AG08396 (cell line): ENCODE measurements at regions not wholly inside any gene's neighbourhood (a gene's known extent, or its start where the extent isn't known, plus 50 kb on each side); places are given as distances from the start of the nearest gene placed in this dataset.
A peak's percentile ranks its signal among the peaks of the same experiment; 100 is the strongest.
"Not testable (repeated sequence)": the region's sequence is repeated elsewhere in the genome, so short reads cannot be mapped to it uniquely, and the experiment has no call there.

Experiments used
- DNase-seq: peaks from one replicate; pipeline ENCODE4 v3.0.0; 2012; ENCODE audit warnings: low spot score, mixed read lengths

DNA sequence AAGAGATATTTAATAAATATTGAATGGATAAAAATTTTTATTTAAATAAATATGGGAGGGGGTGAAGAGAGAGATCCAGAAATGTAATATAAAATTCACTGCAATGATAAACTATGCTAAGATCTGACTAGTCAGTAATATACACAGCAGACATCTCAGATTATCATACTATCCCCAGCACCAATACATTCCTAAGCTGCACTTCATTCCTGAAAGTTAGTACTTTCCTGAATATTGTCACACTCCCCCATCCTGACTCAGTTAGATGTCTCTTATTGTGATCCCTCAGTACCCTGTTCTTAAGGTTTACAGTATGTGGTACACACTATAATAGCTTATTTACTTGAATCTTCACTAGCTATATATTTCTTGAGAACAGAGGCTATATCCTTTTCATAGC is 88.3 kb upstream of the KCNQ5 start:
- no peak for DNase-seq

DNA sequence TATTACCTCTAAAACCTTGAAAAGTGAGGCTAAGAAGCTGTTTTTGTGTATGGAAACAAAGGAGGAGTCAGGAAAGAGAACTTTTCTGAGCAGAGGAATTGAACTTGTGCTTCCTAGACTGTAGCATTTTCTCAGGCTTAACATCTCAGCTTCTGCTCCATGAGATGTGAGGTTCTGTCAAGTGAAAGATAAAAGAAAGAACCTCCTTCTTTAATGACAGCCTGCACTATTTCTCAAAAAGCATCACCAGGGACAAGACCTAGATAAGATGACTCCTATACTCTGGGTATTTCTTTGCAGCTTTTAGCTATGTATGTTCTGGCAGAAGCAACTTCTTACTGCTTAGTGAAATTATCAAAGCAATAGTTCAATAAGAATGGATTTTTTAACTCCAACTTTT is 87.6 kb upstream of the KCNQ5 start:
- no peak for DNase-seq

DNA sequence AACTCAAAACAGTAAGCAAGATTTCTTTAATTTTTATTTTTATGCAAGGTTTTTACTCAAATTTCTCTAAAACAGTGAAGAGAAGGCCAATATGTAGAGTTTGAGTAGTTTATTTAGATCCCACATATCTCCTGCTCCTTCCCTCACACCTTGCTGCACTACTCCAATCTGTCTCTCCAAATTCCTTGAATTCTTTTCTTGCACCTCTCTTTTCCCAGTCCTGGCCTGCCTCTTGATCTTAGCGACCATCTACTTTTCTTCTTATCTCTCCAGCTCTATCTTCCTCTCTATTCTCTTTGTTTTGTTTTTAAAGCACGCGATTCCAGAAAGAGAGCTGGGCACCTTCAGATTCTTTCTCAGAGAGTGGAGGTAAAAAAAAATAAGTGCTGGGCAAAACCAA is 86.7 kb upstream of the KCNQ5 start:
- DNase-seq = no peak

DNA sequence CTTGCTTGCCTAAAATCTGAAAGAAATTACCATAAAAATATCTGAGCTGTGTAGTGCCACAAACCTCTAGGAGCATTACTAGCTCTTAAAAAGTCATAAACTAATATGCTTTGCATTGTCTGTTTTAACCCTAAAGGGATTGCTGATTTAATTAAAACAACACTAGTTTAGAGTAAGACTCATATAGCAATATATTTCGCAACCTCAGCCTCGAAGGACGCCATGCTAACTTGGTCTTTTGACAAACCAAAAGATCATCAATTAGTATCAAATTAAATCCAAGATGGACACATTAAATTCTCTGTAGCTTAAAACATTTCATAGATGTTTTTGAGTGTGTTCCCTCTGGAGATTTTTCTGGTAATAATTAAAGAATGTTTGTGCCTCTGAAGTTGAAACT is 74.8 kb upstream of the KCNQ5 start:
- DNase-seq = no peak

DNA sequence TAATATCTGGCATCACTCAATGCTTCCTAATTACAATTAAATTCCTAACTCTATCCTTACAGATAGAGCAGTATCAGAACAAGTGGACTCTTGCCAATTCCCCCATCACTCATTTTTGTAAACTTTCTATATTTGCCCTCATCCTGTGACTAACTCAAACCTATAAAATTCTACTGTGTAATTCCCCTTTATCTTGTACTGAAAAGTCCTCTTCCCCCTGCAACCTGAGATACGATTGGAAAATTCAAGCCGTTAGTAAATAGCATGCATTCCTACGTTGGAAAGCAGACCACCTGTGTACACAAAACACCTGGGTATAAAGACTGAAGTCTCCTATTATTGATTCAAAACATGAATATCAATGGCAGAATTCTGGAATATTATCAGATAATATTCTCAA is 70.4 kb upstream of the KCNQ5 start:
- no peak for DNase-seq

DNA sequence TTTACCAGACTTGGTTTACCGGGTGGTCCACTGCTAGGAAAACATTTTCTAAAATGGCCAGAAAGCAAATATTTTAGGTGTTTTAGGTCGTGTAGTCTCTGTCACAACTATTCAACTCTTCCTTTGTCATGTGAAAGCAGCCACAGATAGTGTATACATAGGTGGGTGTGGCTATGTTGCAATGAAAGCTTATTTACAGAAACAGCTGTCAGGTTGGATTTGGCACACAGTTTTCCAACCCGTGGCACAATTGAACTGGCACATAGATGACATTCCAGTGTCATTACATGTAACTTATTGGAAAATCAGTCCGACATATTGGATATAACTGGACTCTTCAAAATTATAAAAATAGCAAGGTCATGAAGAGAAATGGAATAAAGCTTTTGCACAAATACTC is 68.9 kb upstream of the KCNQ5 start:
- peak; percentile 10 for DNase-seq

DNA sequence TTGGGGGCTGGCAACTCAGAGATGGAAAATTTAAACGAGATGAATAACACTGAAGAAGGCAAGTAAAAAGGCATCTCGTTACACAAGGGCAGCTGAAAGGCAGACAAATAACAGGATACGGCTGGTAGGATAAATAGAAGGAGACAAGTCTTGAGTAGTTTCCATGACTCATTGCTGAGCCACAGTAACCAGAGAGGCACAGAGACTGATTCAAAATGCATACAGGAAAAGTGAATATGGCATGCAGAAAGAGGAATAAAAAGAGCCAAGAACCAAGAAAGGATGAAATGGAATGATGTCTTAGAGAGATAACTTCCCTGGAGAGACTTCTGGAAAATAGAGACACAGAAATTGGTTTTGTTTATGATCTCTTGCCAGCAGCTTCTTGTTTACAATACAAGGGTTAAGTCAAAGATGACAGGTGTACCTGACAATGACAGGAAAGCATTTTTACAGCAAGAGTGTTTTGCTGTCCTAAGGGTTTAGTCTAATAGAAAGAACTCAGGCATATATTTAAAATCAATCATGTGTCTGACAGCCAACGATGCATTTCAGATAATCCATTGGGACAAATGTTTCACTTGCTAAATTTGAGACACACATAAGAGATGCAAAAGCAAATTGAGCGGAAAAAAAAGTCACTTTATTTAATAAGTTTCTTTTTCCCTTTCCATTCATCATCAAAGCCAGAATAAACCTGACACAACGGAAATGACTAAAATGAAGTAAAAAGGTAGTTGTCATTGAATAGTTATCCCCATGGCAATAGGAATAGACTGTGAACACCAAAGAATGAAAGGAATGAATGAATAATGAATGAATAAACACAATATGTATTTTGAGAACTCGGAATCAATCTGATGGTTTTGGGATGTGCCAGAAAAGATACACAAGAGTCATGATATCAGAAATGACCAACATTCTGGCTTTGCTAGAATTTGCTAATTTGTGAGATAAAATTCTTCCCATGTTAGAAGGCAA is 68.0 kb upstream of the KCNQ5 start:
- DNase-seq = peak; percentile 61

DNA sequence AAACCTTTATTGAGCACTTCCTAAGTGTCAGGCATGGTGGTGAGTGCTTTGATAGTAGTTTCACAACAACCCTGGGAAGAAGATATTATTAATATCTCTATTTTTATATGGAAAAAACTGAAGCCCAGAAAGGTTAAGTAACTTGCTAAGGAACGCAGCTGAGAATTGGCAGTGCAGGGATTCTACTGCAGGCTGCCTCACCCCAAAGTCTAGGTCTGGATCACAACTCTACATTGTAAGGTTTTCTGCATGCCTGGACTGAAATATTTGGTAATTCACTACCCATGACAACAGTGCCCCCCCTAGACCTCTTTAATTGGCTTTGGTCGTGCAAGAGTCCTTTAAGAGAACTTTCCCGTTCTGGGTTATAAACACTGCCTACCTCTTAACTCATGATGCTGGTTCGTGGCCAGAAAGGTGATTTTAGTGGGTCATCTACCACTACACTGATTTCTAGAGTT is 67.1 kb upstream of the KCNQ5 start:
- no peak for DNase-seq

DNA sequence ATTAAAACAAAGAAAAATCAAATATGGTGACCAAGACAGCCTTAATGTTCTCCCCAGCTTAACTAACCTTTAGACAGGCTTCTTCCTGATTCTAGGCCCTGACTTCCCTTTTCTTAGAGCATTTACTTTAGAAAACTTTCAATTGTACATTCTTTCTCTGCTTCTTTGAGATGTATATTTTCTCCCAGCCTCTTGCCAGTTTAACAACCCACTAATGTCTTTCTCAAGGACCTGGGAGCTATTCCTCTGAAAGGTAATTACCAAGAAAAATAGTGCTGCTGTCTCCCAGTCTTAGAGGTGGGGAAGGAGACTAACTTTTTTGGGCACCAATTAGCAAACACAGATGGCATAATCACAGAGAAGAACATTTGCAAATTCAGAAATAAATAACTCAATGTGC is 62.8 kb upstream of the KCNQ5 start:
- DNase-seq = no peak

DNA sequence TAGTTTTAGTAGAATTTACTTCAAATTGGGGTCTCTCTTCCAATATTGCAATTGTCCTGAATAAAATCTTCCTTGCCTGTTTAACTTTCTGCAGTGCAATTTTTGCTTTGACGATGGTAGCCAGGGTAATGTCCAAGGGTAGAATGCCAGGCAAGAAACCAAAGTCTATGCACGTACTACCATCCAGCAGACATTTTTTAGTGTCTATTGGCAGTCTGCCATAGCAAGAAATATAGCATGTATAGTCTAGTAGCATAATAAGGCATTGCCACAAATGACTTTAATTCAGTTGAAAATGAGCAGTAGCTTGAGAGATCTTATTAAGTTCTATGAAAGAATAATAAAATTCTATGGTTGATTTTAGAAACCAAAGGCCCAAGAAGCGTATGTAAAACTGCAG is 62.3 kb upstream of the KCNQ5 start:
- DNase-seq = no peak

DNA sequence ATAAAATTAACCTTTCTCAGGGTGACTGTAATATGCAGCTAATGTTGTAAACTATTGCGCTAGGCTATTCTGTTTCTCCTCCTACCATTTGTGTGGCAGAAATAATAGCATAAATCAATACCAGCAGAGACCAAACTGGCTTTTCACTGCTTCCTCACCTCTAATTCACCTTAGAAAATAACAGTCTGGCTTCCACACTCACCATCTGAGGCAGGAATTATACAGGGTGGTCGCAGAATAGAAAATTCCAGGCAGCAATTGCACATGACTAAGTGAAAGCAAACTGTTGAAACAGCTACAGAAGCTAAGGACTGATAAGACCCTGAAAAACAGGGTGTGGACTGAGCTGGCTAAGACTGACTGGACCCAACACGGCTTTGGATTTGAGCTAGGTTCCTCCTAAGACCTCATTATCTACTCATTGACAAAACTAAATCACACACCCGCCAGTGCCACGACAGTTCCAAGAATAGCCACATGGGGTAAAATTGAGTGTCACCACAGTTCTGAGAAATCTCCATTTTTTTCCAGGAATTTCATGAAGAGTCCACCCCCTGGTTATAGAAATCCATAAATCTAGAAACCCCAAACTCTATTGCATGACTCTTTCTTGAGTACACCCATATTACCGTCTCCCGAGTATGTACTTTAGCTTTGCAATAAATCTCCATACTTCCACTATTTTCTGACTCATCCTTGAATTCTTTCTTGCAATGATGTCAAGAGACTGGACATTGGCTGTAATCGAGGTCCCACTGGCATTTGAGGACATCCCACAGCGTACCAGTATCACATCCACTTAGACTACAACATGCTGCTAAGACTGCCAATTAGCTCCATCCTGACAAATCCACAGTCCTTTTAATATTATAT is 60.9 kb upstream of the KCNQ5 start:
- no peak for DNase-seq

DNA sequence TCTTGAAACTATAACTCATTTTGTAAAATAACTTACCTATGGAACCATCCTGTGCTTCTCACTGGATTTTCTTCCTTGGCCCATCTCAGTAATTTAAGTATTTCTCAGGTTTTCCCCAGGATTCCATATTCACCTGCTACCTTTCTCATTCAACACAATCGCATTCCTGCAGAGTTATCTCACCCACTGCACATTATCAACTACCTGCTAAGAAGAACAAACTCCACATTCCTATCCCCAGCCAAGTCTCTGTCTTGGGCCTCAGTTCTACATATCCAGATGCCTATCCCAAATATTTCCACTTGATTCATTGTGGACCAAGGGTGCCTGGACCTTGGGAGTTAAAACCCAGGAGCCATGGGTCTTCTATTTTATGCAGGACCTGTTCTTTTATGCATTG is 60.2 kb upstream of the KCNQ5 start:
- DNase-seq = no peak

DNA sequence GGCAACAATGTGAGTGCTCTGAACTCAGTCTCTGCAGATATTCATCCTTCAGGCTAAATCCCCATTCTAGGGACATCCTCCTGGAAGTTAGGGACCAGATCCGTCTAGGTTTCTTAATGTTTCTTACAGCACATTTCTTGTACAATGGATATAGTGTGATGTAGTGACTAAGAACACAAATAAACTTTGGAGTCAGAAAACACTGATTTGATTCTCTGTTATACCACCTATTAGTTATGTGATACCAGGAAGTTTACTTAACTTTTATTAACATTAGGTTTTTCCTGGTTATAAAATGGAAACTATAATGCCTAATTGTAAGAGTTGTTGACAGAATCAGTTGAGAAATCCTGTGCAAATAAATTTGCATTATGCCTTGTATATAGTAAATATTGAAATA is 57.6 kb upstream of the KCNQ5 start:
- DNase-seq = no peak

DNA sequence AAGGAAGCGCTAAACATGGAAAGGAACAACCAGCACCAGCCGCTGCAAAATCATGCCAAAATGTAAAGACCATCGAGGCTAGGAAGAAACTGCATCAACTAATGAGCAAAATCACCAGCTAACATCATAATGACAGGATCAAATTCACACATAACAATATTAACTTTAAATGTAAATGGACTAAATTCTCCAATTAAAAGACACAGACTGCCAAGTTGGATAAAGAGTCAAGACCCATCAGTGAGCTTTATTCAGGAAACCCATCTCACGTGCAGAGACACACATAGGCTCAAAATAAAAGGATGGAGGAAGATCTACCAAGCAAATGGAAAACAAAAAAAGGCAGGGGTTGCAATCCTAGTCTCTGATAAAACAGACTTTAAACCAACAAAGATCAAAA is 49.9 kb upstream of the KCNQ5 start:
- not testable (repeated sequence) for DNase-seq
